IMR-90 (cell line): ENCODE measurements at regions not wholly inside any gene's neighbourhood (a gene's known extent, or its start where the extent isn't known, plus 50 kb on each side); places are given as distances from the start of the nearest gene placed in this dataset.

ENCODE experiments used
- ATAC-seq: fragments of 200-7000 bp; cut with Tn5 transposase; 2 replicates; pipeline ENCODE4 v1.9.1; 2020; ENCODE audit warnings: low read depth, mild to moderate bottlenecking, moderate library complexity
- BruUV-seq: library from RNA; stranded (reverse); fragments of 400-500 nt; replicated peaks from 2 replicates; lab custom pipeline; 2021; lab: Mats Ljungman, UMichigan
- CTCF ChIA-PET: fragments of 300-600 bp; formaldehyde crosslinking; extraction: SDS; loops from one replicate; lab custom pipeline; 2021; ENCODE audit warnings: antibody characterized with exemption; lab: Yijun Ruan, JAX
- POLR2A ChIA-PET: fragments of 300-600 bp; sonication (Branson Sonifier 250); formaldehyde crosslinking; loops from one replicate; lab custom pipeline; 2022; ENCODE audit warnings: antibody characterized with exemption; ENCODE audit not compliant: unreplicated experiment; lab: Charles Lee
- DNase-seq: peaks from one replicate; pipeline ENCODE4 v3.0.0; 2013
- H2AFZ ChIP-seq: replicated peaks from 2 replicates; pipeline ENCODE3; 2013; ENCODE audit warnings: low read length, mild to moderate bottlenecking; ENCODE audit not compliant: poor library complexity
- H2AK5ac ChIP-seq: 2 replicates; pipeline ENCODE4 v1.6.1; 2013; ENCODE audit warnings: low read depth, low read length, inconsistent platforms
- H2AK9ac ChIP-seq: replicated peaks from 2 replicates; pipeline ENCODE3; 2013; ENCODE audit warnings: mild to moderate bottlenecking, low read depth, low read length, moderate library complexity; ENCODE audit not compliant: poor library complexity
- H2BK120ac ChIP-seq: 2 replicates; pipeline ENCODE4 v1.6.1; 2013; ENCODE audit warnings: low read depth, low read length, inconsistent platforms
- H2BK15ac ChIP-seq: 3 replicates; pipeline ENCODE4 v1.6.1; 2013; ENCODE audit warnings: low read depth, low read length, inconsistent platforms
- H2BK20ac ChIP-seq: 2 replicates; pipeline ENCODE4 v1.6.1; 2013; ENCODE audit warnings: low read depth, mild to moderate bottlenecking, inconsistent platforms, low read length, moderate library complexity
- H2BK5ac ChIP-seq: 2 replicates; pipeline ENCODE4 v1.6.1; 2013; ENCODE audit warnings: mild to moderate bottlenecking, low read depth, low read length, inconsistent platforms; ENCODE audit not compliant: poor library complexity, severe bottlenecking
- H3K14ac ChIP-seq: replicated peaks from 2 replicates; pipeline ENCODE4 v1.6.1; 2013; ENCODE audit warnings: low read depth, low read length, inconsistent platforms
- H3K18ac ChIP-seq: 2 replicates; pipeline ENCODE4 v1.6.1; 2013; ENCODE audit warnings: low read depth, low read length, control low read depth
- H3K23ac ChIP-seq: 2 replicates; pipeline ENCODE4 v1.6.1; 2013; ENCODE audit warnings: low read depth, low read length, inconsistent platforms
- H3K27ac ChIP-seq: 2 replicates; pipeline ENCODE4 v1.5.1; 2013; ENCODE audit warnings: mild to moderate bottlenecking, control low read depth, low read length; ENCODE audit not compliant: insufficient read depth
- H3K27me3 ChIP-seq: 2 replicates; pipeline ENCODE4 v1.6.1; 2013; ENCODE audit warnings: low read length; ENCODE audit not compliant: control insufficient read depth, insufficient read depth
- H3K36me3 ChIP-seq: 2 replicates; pipeline ENCODE4 v1.6.1; 2013; ENCODE audit warnings: low read length, mixed read lengths; ENCODE audit not compliant: control insufficient read depth, insufficient read depth
- H3K4ac ChIP-seq: 2 replicates; pipeline ENCODE4 v1.6.1; 2013; ENCODE audit warnings: low read depth, low read length, inconsistent platforms
- H3K4me1 ChIP-seq: 2 replicates; pipeline ENCODE4 v1.6.1; 2013; ENCODE audit warnings: low read length, mixed read lengths; ENCODE audit not compliant: control insufficient read depth, insufficient read depth
- H3K4me2 ChIP-seq: 2 replicates; pipeline ENCODE4 v1.6.1; 2013; ENCODE audit warnings: low read depth, mild to moderate bottlenecking, control low read depth, low read length, moderate library complexity
- H3K4me3 ChIP-seq: 2 replicates; pipeline ENCODE4 v1.5.1; 2013; ENCODE audit warnings: low read depth, mild to moderate bottlenecking, control low read depth, low read length, moderate library complexity; ENCODE audit not compliant: insufficient read depth
- H3K56ac ChIP-seq: 2 replicates; pipeline ENCODE4 v1.6.1; 2013; ENCODE audit warnings: low read length, inconsistent platforms; ENCODE audit not compliant: insufficient read depth; ENCODE audit errors: extremely low read depth
- H3K79me1 ChIP-seq, 2 experiments: 2 replicates each; pipeline ENCODE4 v1.6.1; 2013; ENCODE audit warnings: low read length in 2 of 2, inconsistent platforms in 1 of 2, low read depth in 1 of 2
- H3K9ac ChIP-seq: 2 replicates; pipeline ENCODE4 v1.6.1; 2013; ENCODE audit warnings: low read depth, low read length, control low read depth
- H3K9me1 ChIP-seq: 2 replicates; pipeline ENCODE4 v1.6.1; 2013; ENCODE audit warnings: low read length, inconsistent platforms; ENCODE audit not compliant: insufficient read depth
- H3K9me3 ChIP-seq: 2 replicates; pipeline ENCODE4 v1.6.1; 2013; ENCODE audit warnings: low read length; ENCODE audit not compliant: control insufficient read depth, insufficient read depth
- H4K20me1 ChIP-seq: 2 replicates; pipeline ENCODE4 v1.6.1; 2013; ENCODE audit warnings: low read length, inconsistent platforms; ENCODE audit not compliant: insufficient read depth
- H4K5ac ChIP-seq: 2 replicates; pipeline ENCODE4 v1.6.1; 2013; ENCODE audit warnings: mild to moderate bottlenecking, low read depth, low read length, control low read depth
- H4K8ac ChIP-seq, 2 experiments: 2 replicates each; pipeline ENCODE4 v1.6.1; 2013; ENCODE audit warnings: low read depth in 2 of 2, low read length in 2 of 2, control low read depth in 1 of 2, inconsistent platforms in 1 of 2
- H4K91ac ChIP-seq: 2 replicates; pipeline ENCODE4 v1.6.1; 2013; ENCODE audit warnings: low read depth, low read length, inconsistent platforms; ENCODE audit not compliant: insufficient read depth
- BHLHE40 ChIP-seq: fragments of 150-350 bp; IDR thresholded peaks from 2 replicates; pipeline ENCODE4 v1.6.1; 2016; ENCODE audit warnings: mild to moderate bottlenecking, low read depth, low read length
- CEBPB ChIP-seq: IDR thresholded peaks from 2 replicates; pipeline ENCODE4 v1.6.1; 2012; ENCODE audit warnings: low read depth, low read length, improper control_type of control experiment
- CHD1 ChIP-seq: IDR thresholded peaks from 2 replicates; pipeline ENCODE4 v1.6.1; 2012; ENCODE audit warnings: low read depth, low read length, improper control_type of control experiment
- CTCF ChIP-seq: conservative IDR thresholded peaks from 2 replicates; pipeline ENCODE4 v1.5.1; 2012; ENCODE audit warnings: mild to moderate bottlenecking, low read depth, low read length, improper control_type of control experiment
- ELK1 ChIP-seq: fragments of 150-350 bp; IDR thresholded peaks from 2 replicates; pipeline ENCODE4 v1.6.1; 2016; ENCODE audit warnings: low read depth, mild to moderate bottlenecking, low read length, moderate library complexity, borderline replicate concordance
- FOS ChIP-seq: fragments of 150-350 bp; IDR thresholded peaks from 2 replicates; pipeline ENCODE4 v1.6.1; 2016; ENCODE audit warnings: low read depth, low read length
- MAZ ChIP-seq: IDR thresholded peaks from 2 replicates; pipeline ENCODE4 v1.6.1; 2012; ENCODE audit warnings: low read depth, mild to moderate bottlenecking, low read length, improper control_type of control experiment, moderate library complexity, borderline replicate concordance
- MXI1 ChIP-seq: IDR thresholded peaks from 2 replicates; pipeline ENCODE4 v1.6.1; 2012; ENCODE audit warnings: low read depth, mild to moderate bottlenecking, low read length, moderate library complexity, borderline replicate concordance
- NFE2L2 ChIP-seq: fragments of 150-350 bp; IDR thresholded peaks from 2 replicates; pipeline ENCODE4 v1.6.1; 2016; ENCODE audit warnings: low read depth, mild to moderate bottlenecking, low read length
- POLR2A ChIP-seq: IDR thresholded peaks from 2 replicates; pipeline ENCODE4 v1.6.1; 2012; ENCODE audit warnings: mild to moderate bottlenecking, low read depth, low read length
- RAD21 ChIP-seq: IDR thresholded peaks from 2 replicates; pipeline ENCODE4 v1.6.1; 2012; ENCODE audit warnings: low read length, improper control_type of control experiment
- RCOR1 ChIP-seq: IDR thresholded peaks from 2 replicates; pipeline ENCODE4 v1.6.1; 2012; ENCODE audit warnings: mild to moderate bottlenecking, low read length, improper control_type of control experiment; ENCODE audit not compliant: insufficient replicate concordance
- SMC3 ChIP-seq: fragments of 150-350 bp; IDR thresholded peaks from 2 replicates; pipeline ENCODE4 v1.6.1; 2016; ENCODE audit warnings: low read depth, mild to moderate bottlenecking, antibody characterized with exemption, low read length, moderate library complexity
- USF2 ChIP-seq: fragments of 150-350 bp; IDR thresholded peaks from 2 replicates; pipeline ENCODE4 v1.6.1; 2017; ENCODE audit warnings: mild to moderate bottlenecking, antibody characterized with exemption, low read length, low read depth
- WGBS, 2 experiments: methylation state at CpG; one replicate each; pipeline versions ENCODE4 v1.1.5 to v1.1.7; 2013; ENCODE audit warnings: missing lambda C conversion rate in 2 of 2; ENCODE audit not compliant: insufficient read length in 1 of 2; ENCODE audit errors: extremely low coverage in 2 of 2; 5-methylcytosine and 5-hydroxymethylcytosine counted together
- dilution Hi-C: fragments of 300-500 bp; cut with HindIII; formaldehyde crosslinking; loops from one replicate; pipeline ENCODE4 v1.14.3; 2018; ENCODE audit warnings: low sequenced_read_pairs; ENCODE audit not compliant: unreplicated experiment
- in situ Hi-C: fragments of 300-500 bp; cut with MboI; formaldehyde crosslinking; loops from 3 replicates; pipeline ENCODE4 v1.14.3; 2019; ENCODE audit warnings: low sequenced_read_pairs, inconsistent platforms, mixed read lengths
- intact Hi-C: fragments of 100-400 bp; cut with micrococcal nuclease; formaldehyde crosslinking; loops from 2 replicates; pipeline ENCODE4 v1.10.0; 2022

GRCh38 chrX:94455782-94456181, 781.8 kb downstream of the FAM133A start:
- Histone ChIP-seq H4K8ac (no peak overlapping the region), H3K14ac (no peak overlapping the region), H2BK5ac (no peak overlapping the region), H3K36me3 (no peaks in the 10 kb centered on the region), H3K27me3 (no peaks in the 10 kb centered on the region), H2AFZ (no peak overlapping the region), H2BK15ac (no peak overlapping the region), H4K91ac (no peak overlapping the region), H3K79me1 (no peaks in the 10 kb centered on the region), H3K18ac (no peak overlapping the region), H3K4ac (no peak overlapping the region), H3K56ac (no peak overlapping the region), H4K5ac (no peak overlapping the region), H3K27ac (no peak overlapping the region), H3K9ac (no peak overlapping the region), H3K4me3 (no peak overlapping the region), H3K4me1 (no peaks in the 10 kb centered on the region), H4K20me1 (no peaks in the 10 kb centered on the region), H3K23ac (no peak overlapping the region), H3K4me2 (no peak overlapping the region), H2BK120ac (no peak overlapping the region), H3K9me1 (no peaks in the 10 kb centered on the region), H3K9me3 (no peaks in the 10 kb centered on the region), H2BK20ac (no peak overlapping the region), H2AK9ac (no peak overlapping the region), H2AK5ac (no peak overlapping the region)
- no CpG with 5 or more reads among the region's 1 CpG for WGBS, 2 experiments
- DNase-seq (no peak), ATAC-seq (no peak)
- in situ Hi-C loops (no loop called here), intact Hi-C loops (no loop called here), dilution Hi-C loops (no loop called here)
- TF ChIP-seq MAZ: no peak
- no peak for TF ChIP-seq MXI1
- no peak for TF ChIP-seq POLR2A
- TF ChIP-seq SMC3: no peak
- no peak for TF ChIP-seq RAD21
- no peak for TF ChIP-seq NFE2L2
- TF ChIP-seq ELK1: no peak
- no peak for TF ChIP-seq RCOR1
- no peak for TF ChIP-seq CHD1
- TF ChIP-seq BHLHE40: no peak
- TF ChIP-seq USF2: no peak
- no peak for TF ChIP-seq FOS
- TF ChIP-seq CTCF: no peak
- no peak for TF ChIP-seq CEBPB
- POLR2A ChIA-PET: no interaction called here
- CTCF ChIA-PET: no interaction called here
- BruUV-seq: no TSS peak
